GM12891 (cell line): ENCODE measurements at regions not wholly inside any gene's neighbourhood (a gene's known extent, or its start where the extent isn't known, plus 50 kb on each side); places are given as distances from the start of the nearest gene placed in this dataset.

Experiments used
- DNase-seq: peaks from one replicate; pipeline ENCODE4 v3.0.0; 2011; ENCODE audit warnings: low spot score; ENCODE audit not compliant: insufficient read length
- FAIRE-seq: peaks from 2 replicates; lab custom pipeline; 2011; peaks lifted over from hg19 to GRCh38; lab: Jason Lieb, UNC
- PAX5 ChIP-seq: IDR thresholded peaks from 2 replicates; pipeline ENCODE4 v1.6.1; 2011; ENCODE audit warnings: low read length, moderate library complexity, mild to moderate bottlenecking; ENCODE audit not compliant: insufficient read depth, severe bottlenecking
- POLR2A ChIP-seq: IDR thresholded peaks from 2 replicates; pipeline ENCODE4 v1.6.1; 2011; ENCODE audit warnings: low read depth, low read length, control low read depth
- POLR2AphosphoS5 ChIP-seq: IDR thresholded peaks from 2 replicates; pipeline ENCODE4 v1.6.1; 2011; ENCODE audit warnings: low read depth, low read length, control low read depth
- POU2F2 ChIP-seq: IDR thresholded peaks from 2 replicates; pipeline ENCODE4 v1.6.1; 2011; ENCODE audit warnings: low read depth, mild to moderate bottlenecking, control low read depth, low read length, moderate library complexity
- SPI1 ChIP-seq: IDR thresholded peaks from 2 replicates; pipeline ENCODE4 v1.6.1; 2011; ENCODE audit warnings: low read depth, low read length, control low read depth
- TAF1 ChIP-seq: IDR thresholded peaks from 2 replicates; pipeline ENCODE4 v1.6.1; 2011; ENCODE audit warnings: low read depth, low read length, control low read depth

DNA sequence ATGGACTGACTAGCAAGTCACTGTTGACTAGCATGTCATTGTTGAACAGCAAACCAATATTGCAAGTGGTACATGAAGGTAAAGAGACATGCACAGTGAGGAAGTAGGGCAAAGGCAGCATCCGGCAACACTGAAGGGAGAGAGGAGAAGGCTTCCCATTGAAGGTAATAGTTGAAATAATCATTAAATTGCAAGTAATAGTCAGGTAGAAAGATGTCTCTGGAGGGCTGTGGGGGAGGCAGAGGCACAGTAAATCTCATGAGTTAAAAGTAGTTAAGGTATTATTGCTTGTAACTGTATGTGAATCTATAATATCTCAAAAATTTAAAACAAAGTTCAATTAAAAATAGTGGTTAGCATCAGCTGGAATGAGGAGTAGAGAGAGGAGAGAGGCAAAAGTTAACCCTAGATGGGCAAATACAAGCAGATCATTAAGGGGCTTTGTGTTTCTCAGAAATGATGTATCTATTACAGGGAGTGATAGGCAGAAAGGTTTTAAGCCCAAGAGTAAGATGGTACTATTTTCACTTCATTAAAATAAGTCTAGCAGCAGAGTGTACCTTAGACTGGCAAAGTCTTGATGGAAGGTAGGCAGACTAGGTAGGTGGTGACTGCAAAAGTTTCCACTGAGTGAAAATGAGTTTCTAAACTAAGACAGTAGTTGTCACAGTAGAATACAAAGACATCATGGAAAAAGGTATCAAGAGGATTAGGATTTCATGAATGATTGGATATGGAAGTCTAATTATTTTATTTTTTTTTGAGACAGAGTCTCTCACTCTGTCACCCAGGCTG, 776.6 kb downstream of the RAB28 start:
- FAIRE-seq (no peak), DNase-seq (no peak)
- no peak for TF ChIP-seq POU2F2
- no peak for TF ChIP-seq POLR2A

DNA sequence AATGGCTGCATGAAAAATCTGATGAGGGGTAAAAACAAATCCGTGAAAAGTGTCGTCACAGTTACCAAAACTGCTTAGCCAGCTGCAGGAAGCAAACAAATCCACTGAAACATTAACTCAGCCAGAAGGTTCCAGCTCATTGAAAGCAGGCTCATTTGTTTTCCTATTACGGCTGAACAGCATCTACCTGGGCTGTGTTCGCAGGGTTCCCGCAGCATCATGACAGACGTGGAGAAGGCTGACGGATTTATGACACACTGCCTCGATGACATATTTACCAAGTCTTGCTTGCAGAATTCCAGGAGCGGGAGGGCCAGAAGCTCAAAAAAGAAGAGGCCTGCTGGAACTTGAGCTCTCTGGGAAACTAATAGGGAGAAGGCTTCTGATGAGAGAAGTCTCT, 781.1 kb downstream of the RAB28 start:
- FAIRE-seq (no peak), DNase-seq (no peak)
- TF ChIP-seq PAX5 (no peak), TAF1 (no peak), SPI1 (no peak), POU2F2 (no peak), POLR2A (no peak), POLR2AphosphoS5 (no peak)

DNA sequence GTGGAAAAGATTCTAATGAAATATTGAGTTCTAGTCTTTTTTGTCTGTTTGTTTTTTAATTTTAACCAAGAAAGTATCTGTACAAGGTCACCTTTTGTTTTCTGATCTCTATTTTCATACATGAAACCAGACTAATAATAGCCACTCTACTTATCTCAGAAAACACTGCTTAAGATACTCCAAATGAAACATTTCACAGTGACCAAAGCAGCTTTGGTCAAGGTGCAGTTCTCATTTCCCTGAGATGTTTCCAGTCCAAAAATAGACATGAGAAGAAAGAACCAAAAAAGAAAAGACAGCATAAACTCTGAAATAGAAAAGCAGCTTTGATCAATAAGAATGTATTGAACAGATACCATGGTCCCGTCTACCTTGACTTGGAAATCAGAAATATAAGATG, 782.8 kb downstream of the RAB28 start:
- DNase-seq (no peak), FAIRE-seq (no peak)
- TF ChIP-seq POLR2AphosphoS5: no peak
- TF ChIP-seq SPI1: no peak
- TF ChIP-seq TAF1: no peak
- TF ChIP-seq POU2F2: no peak
- no peak for TF ChIP-seq PAX5
- no peak for TF ChIP-seq POLR2A

DNA sequence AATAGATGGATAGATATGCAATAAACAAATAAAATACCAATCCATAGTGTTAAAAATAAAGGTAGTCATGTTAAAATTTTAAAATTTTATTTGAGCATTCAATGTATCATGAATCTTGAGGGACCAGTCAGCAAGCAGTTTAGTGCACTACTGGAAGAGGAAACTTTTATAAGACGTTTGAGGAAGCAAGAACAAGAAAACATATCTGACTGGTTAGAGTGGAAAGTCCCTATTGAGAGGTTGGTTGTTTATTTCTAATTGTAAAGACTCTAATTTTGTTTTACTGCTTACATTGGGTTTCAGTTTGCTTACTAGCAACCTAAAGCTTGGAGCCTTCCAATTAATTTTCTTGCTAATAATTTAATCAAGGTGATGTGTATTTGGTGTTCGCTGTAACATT, 786.2 kb downstream of the RAB28 start:
- FAIRE-seq: no peak

DNA sequence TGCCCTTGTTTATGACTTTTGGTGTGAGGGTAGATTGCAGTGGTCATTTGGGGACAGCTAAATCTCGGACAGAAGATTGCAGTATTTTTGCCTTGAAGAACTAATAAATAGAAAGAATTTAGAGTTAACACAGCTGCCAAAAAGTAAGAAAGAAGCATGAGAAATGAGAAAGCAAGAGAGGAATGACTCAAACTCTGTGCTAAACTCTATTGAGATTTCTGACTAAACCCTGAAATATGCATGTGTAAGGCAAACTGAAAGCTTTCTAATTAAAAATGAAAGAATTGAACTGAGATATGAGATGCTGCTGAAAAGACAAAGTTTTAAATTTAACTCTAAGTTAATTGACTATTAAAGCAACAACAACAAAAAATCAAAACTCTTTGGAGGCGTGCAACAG, 791.3 kb downstream of the RAB28 start:
- TF ChIP-seq TAF1 (no peak), POLR2A (no peak), POLR2AphosphoS5 (no peak), PAX5 (no peak), SPI1 (no peak), POU2F2 (no peak)
- FAIRE-seq: no peak
- no peak for DNase-seq

More for the DNA sequence above, 786.2 kb downstream of the RAB28 start:
- no peak for TF ChIP-seq POLR2AphosphoS5
- TF ChIP-seq PAX5: no peak
- TF ChIP-seq POU2F2: no peak
- TF ChIP-seq POLR2A: no peak
- no peak for TF ChIP-seq TAF1
- TF ChIP-seq SPI1: no peak
- DNase-seq: no peak

DNA sequence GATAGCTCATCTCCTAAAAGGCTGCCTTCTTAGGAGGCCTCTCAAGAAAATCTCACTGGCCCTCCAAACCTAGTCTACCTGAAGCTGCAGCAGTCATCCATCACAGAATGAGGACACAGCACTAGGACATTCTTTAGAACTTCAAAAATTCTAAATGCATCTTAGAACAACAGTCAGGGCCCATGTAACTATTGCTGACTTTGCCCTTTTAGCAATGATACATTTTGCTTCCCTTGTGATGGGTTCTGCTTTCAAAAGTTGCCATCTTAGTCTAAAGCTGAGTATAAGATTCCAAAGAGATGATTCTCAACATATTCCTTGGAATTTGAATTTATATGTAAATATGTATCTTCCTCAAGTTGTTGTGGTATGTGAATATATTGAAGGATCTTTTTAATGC, 793.0 kb downstream of the RAB28 start:
- no peak for TF ChIP-seq TAF1
- no peak for TF ChIP-seq POU2F2
- no peak for TF ChIP-seq PAX5
- TF ChIP-seq POLR2A: no peak
- no peak for TF ChIP-seq SPI1
- TF ChIP-seq POLR2AphosphoS5: no peak
- no peak for FAIRE-seq
- DNase-seq: no peak

DNA sequence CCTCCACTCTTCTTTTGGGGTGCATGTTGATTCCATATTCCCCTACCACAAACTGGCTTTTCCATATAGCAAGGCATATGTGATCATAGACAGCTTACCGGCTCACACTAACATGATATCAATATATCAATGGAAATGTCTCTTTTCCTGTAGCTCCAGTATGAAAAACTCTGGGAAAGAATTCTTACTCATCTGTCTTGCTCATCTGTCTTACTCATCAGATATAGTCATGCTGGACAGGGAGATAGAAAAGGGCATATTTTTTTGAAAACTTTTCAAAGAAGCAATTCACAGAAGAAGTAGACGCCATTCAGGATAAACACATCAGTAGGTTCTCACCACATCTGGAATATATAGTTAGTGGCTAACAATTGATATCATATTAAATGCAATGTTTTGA, 794.7 kb downstream of the RAB28 start:
- DNase-seq: no peak
- TF ChIP-seq PAX5 (no peak), SPI1 (no peak), POLR2AphosphoS5 (no peak), TAF1 (no peak), POLR2A (no peak), POU2F2 (no peak)
- no peak for FAIRE-seq

DNA sequence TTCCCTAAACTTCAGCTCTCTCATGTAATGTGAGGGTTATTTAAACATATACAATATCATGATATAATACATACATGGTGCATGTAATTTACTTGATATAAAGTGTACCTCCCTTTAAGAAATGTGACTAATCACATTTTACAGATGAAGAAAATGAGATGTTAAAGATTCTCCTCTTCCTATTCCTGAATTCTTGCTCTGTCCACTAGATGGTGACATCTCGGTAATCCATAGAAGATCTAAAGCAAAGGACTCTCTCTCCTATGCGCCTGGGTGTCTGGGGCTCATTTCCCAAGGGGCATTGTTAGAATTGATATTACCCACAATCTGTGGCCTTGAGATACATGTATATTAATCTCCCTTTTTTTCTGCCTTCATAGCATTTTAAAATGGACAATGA, 804.9 kb downstream of the RAB28 start:
- no peak for DNase-seq
- TF ChIP-seq PAX5: no peak
- TF ChIP-seq TAF1: no peak
- no peak for TF ChIP-seq POU2F2
- no peak for TF ChIP-seq POLR2A
- TF ChIP-seq POLR2AphosphoS5: no peak
- FAIRE-seq: no peak

DNA sequence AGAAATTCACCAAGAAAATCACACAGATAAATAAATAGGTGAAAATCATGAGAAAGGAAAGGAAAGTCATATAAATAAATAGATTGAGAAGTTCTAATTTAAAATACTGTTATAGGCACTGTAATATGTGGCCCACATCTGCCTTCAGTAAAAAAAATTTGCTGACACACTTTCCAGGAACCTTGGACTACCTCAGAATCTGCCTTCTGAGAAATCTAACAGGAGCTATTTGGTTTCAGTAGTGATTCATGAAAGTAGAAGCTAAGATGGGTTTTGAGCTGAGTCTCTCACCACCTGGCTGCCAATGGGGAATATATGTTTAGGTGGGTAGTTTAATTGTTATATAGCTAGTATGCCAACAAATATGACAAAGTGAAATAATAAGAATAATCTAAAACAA, 810.0 kb downstream of the RAB28 start:
- FAIRE-seq (no peak), DNase-seq (no peak)
- no peak for TF ChIP-seq POLR2A
- TF ChIP-seq POLR2AphosphoS5: no peak
- no peak for TF ChIP-seq POU2F2
- no peak for TF ChIP-seq SPI1
- no peak for TF ChIP-seq TAF1
- TF ChIP-seq PAX5: no peak

DNA sequence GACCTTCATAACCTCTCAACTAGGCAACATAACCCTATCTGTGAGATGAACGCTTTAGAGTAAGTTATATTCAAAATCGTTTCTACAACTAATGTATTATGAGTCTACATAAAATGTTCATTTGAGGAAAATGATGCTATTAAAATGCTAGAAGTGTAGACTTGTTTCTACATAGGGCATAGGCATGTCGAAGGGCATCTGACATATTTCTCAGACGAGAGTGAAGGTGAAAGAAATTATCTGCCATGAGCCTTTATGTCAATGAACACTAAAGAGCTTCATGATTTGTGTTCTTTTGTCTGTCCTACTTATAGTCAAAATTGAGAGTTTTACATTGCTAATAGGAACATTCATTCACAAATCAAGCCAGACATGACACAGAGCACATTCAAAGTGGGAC, 811.8 kb downstream of the RAB28 start:
- FAIRE-seq (no peak), DNase-seq (no peak)
- no peak for TF ChIP-seq SPI1
- no peak for TF ChIP-seq TAF1
- TF ChIP-seq PAX5: no peak
- TF ChIP-seq POLR2AphosphoS5: no peak
- no peak for TF ChIP-seq POU2F2
- no peak for TF ChIP-seq POLR2A

DNA sequence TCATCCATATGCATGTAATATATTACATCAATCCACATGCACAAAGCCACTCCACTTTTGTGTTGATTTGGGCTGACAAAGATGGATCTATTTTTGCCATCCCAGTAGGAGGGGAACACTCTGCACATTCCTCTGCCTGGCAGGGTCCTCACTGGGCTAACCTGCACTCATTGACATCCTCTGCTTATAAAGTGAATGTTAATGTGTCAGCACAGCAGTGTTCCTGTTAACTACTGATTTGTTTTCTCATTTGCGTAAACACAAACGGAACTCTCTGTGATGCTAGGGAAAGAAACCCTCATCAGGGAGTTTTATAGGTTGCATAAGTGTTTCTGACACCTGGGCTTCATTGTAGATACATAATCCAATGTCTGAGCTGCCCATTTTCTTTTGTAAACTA, 826.0 kb downstream of the RAB28 start:
- TF ChIP-seq SPI1 (no peak), POU2F2 (no peak), POLR2AphosphoS5 (no peak), TAF1 (no peak), PAX5 (no peak), POLR2A (no peak)
- DNase-seq (no peak), FAIRE-seq (no peak)

DNA sequence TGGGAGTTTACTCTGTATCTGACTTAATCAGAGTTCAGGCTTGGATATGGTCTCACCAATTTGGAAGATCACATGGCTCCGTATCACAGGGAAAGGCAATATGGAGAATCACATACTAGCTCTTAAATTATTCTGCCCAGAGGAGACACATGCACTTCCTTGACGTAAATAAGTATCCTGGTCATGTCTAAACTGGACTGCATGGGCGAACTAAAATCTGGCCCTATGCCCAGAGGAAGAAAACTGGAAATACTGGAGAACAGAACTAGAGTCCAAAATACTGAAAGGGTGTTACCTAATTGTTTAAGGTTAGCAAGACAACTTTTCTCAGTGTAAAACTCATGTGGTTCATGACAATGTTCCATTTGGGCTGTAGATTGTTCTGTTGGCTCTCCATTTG, 832.3 kb downstream of the RAB28 start:
- no peak for TF ChIP-seq TAF1
- TF ChIP-seq POLR2A: no peak
- TF ChIP-seq SPI1: no peak
- no peak for TF ChIP-seq PAX5
- no peak for TF ChIP-seq POLR2AphosphoS5
- no peak for TF ChIP-seq POU2F2
- FAIRE-seq: no peak
- DNase-seq: no peak
